ENCODE measurements at regions not wholly inside any gene's neighbourhood (a gene's known extent, or its start where the extent isn't known, plus 50 kb on each side); places are given as distances from the start of the nearest gene placed in this dataset.
"Not testable (repeated sequence)": the region's sequence is repeated elsewhere in the genome, so short reads cannot be mapped to it uniquely, and the experiment has no call there.

GRCh38 chr10:9577746-9578145 is 1439.9 kb upstream of the CELF2 start:
- 96% methylated on average over 1 of the region's 1 CpG for WGBS (ENCODE audit: low lambda C conversion rate, missing lambda C conversion rate)
- TF ChIP-seq EZH2phosphoT487 (IDR thresholded peaks at IDR 0.05; ENCODE audit: low read depth, severe bottlenecking, unreplicated experiment) (no peak), EZH2 (IDR thresholded peaks at IDR 0.05; ENCODE audit: borderline replicate concordance) (no peak), CTCF (IDR thresholded peaks at IDR 0.05; ENCODE audit: poor library complexity) (no peak)
- H3K4me1 ChIP-seq (ENCODE audit: insufficient read depth): no peaks in the 10 kb centered on the region
- no peaks in the 10 kb centered on the region for H3K79me2 ChIP-seq
- no peak overlapping the region for H2AFZ ChIP-seq
- no peaks in the 10 kb centered on the region for H4K20me1 ChIP-seq (ENCODE audit: insufficient read depth, poor library complexity, severe bottlenecking)
- H3K36me3 ChIP-seq (replicated peaks; ENCODE audit: insufficient read depth, low read depth): no peaks in the 10 kb centered on the region
- H3K9me2 ChIP-seq (replicated peaks; ENCODE audit: insufficient read depth): no peaks in the 10 kb centered on the region
- no peak overlapping the region for H3K27ac ChIP-seq
- no peak overlapping the region for H3K4me3 ChIP-seq
- DNase-seq (ENCODE audit: low spot score): no peak
- H3K4me2 ChIP-seq: no peak overlapping the region
- no peaks in the 10 kb centered on the region for H3K9me3 ChIP-seq (ENCODE audit: low read depth)
- no peaks in the 10 kb centered on the region for H3K27me3 ChIP-seq

DNA sequence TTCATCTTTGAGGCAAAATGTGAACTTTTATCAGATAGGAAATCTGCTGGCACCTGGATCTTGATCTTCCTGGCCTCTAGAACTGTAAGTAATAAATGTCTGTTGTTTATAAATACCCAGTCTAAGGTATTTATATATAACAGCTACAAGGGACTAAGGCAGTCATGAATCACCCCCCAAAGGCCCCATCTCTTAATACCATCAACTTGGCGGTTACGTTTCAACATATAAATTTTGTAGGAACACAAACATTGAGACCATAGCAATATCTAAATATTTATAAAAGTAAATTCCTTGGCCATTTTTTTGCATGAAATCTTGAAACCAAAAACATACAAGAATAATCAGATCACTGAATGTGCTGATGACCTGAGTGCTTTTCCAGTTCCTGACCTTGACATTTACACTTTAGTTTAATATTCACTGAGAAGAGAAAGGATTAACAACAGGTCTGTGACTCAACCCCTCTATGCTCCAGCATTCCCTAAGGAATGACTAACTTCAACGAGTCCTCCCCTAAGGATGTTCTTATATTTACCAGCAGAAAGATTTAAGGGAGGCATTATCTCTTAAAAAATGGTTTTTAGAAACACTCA is 1438.5 kb upstream of the CELF2 start:
- TF ChIP-seq EZH2 (IDR thresholded peaks at IDR 0.05; ENCODE audit: borderline replicate concordance) (no peak), EZH2phosphoT487 (IDR thresholded peaks at IDR 0.05; ENCODE audit: low read depth, severe bottlenecking, unreplicated experiment) (no peak), CTCF (IDR thresholded peaks at IDR 0.05; ENCODE audit: poor library complexity) (no peak)
- Histone ChIP-seq H3K27ac (no peak overlapping the region), H3K4me3 (no peak overlapping the region), H3K27me3 (no peaks in the 10 kb centered on the region), H3K4me2 (no peak overlapping the region), H3K36me3 (replicated peaks; ENCODE audit: insufficient read depth, low read depth) (no peaks in the 10 kb centered on the region), H3K79me2 (no peaks in the 10 kb centered on the region), H3K4me1 (ENCODE audit: insufficient read depth) (no peaks in the 10 kb centered on the region), H3K9me3 (ENCODE audit: low read depth) (no peaks in the 10 kb centered on the region), H2AFZ (no peak overlapping the region), H3K9me2 (replicated peaks; ENCODE audit: insufficient read depth) (no peaks in the 10 kb centered on the region), H4K20me1 (ENCODE audit: insufficient read depth, poor library complexity, severe bottlenecking) (no peaks in the 10 kb centered on the region)
- DNase-seq (ENCODE audit: low spot score): peak; percentile 4
- WGBS (ENCODE audit: low lambda C conversion rate, missing lambda C conversion rate): 54% methylated on average over 3 of the region's 3 CpGs

GRCh38 chr10:9582803-9583202 is 1434.9 kb upstream of the CELF2 start:
- not testable (repeated sequence) for H3K9me3 ChIP-seq (ENCODE audit: low read depth); H3K4me3 ChIP-seq; H3K4me1 ChIP-seq (ENCODE audit: insufficient read depth); H3K9me2 ChIP-seq (replicated peaks; ENCODE audit: insufficient read depth); H4K20me1 ChIP-seq (ENCODE audit: insufficient read depth, poor library complexity, severe bottlenecking); H3K27me3 ChIP-seq; DNase-seq (ENCODE audit: low spot score); H3K27ac ChIP-seq; H3K4me2 ChIP-seq; H3K79me2 ChIP-seq; H2AFZ ChIP-seq; H3K36me3 ChIP-seq (replicated peaks; ENCODE audit: insufficient read depth, low read depth)
- 80% methylated on average over 1 of the region's 1 CpG for WGBS (ENCODE audit: low lambda C conversion rate, missing lambda C conversion rate)

DNA sequence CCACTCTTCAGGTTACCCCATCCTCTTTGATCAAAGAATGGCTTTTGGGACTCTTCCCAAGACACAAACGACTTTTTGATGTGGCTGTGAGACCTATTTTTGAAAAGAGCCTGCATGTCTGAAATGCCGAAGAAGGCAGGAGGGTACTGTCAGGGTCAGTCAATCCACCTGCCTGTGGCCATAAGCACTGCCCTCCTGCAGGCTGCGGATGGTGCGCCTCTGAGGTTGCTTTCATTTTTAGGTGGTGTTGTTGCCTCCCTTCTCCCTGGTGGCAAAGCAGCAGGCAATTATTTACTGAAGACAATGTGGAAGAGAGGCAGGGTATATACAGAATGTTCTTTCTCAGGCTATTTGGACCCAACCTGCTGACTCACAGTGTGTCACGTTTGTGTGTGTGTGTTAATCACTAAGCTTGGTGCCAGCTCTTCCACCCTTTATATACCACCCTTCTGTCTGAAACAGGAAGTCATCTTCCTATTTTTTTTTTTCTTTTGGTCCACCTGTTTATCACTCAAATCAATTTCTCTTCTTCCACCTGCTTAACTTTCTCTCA is 1421.2 kb upstream of the CELF2 start:
- no peak for DNase-seq (ENCODE audit: low spot score)
- no peaks in the 10 kb centered on the region for H3K4me1 ChIP-seq (ENCODE audit: insufficient read depth)
- H3K27ac ChIP-seq: no peak overlapping the region
- no peak for TF ChIP-seq CTCF (IDR thresholded peaks at IDR 0.05; ENCODE audit: poor library complexity)
- no peak for TF ChIP-seq EZH2 (IDR thresholded peaks at IDR 0.05; ENCODE audit: borderline replicate concordance)
- TF ChIP-seq EZH2phosphoT487 (IDR thresholded peaks at IDR 0.05; ENCODE audit: low read depth, severe bottlenecking, unreplicated experiment): no peak
- no peaks in the 10 kb centered on the region for H4K20me1 ChIP-seq (ENCODE audit: insufficient read depth, poor library complexity, severe bottlenecking)
- no peaks in the 10 kb centered on the region for H3K36me3 ChIP-seq (replicated peaks; ENCODE audit: insufficient read depth, low read depth)
- no peaks in the 10 kb centered on the region for H3K79me2 ChIP-seq
- WGBS (ENCODE audit: low lambda C conversion rate, missing lambda C conversion rate): 81% methylated on average over 5 of the region's 5 CpGs
- H3K4me2 ChIP-seq: no peak overlapping the region
- H3K9me2 ChIP-seq (replicated peaks; ENCODE audit: insufficient read depth): no peaks in the 10 kb centered on the region
- H2AFZ ChIP-seq: no peak overlapping the region
- H3K9me3 ChIP-seq (ENCODE audit: low read depth): no peaks in the 10 kb centered on the region
- H3K4me3 ChIP-seq: no peak overlapping the region
- no peaks in the 10 kb centered on the region for H3K27me3 ChIP-seq
